GM23338 (cell line): ENCODE measurements at regions not wholly inside any gene's neighbourhood (a gene's known extent, or its start where the extent isn't known, plus 50 kb on each side); places are given as distances from the start of the nearest gene placed in this dataset.

Experiments used
- ATAC-seq: fragments of 200-7000 bp; cut with Tn5 transposase; 3 replicates; pipeline ENCODE4 v1.9.1; 2020
- DNase-seq: peaks from one replicate; pipeline ENCODE4 v3.0.0-alpha.2; 2015; ENCODE audit warnings: low spot score
- H2AFZ ChIP-seq: fragments of 200-600 bp; sonication (generic); 2 replicates; pipeline ENCODE4 v1.8.0; 2016; ENCODE audit warnings: antibody characterized with exemption, mild to moderate bottlenecking, moderate library complexity
- H3F3A ChIP-seq: fragments of 200-600 bp; sonication (generic); replicated peaks from 2 replicates; pipeline ENCODE4 v1.8.0; 2017; ENCODE audit warnings: antibody characterized with exemption, mixed run types, low read depth
- H3K27ac ChIP-seq: fragments of 200-600 bp; sonication (generic); 2 replicates; pipeline ENCODE4 v1.6.1; 2016; ENCODE audit warnings: low read depth
- H3K27me3 ChIP-seq: fragments of 200-600 bp; sonication (generic); 2 replicates; pipeline ENCODE4 v1.8.0; 2016; ENCODE audit warnings: mild to moderate bottlenecking, mixed run types, moderate library complexity; ENCODE audit not compliant: insufficient read depth
- H3K36me3 ChIP-seq: fragments of 200-600 bp; sonication (generic); 2 replicates; pipeline ENCODE4 v1.8.0; 2016; ENCODE audit warnings: mild to moderate bottlenecking; ENCODE audit not compliant: insufficient read depth
- H3K4me1 ChIP-seq: fragments of 200-600 bp; sonication (generic); 2 replicates; pipeline ENCODE4 v1.8.0; 2016; ENCODE audit warnings: mild to moderate bottlenecking, moderate library complexity; ENCODE audit not compliant: insufficient read depth
- H3K4me2 ChIP-seq: fragments of 200-600 bp; sonication (generic); 2 replicates; pipeline ENCODE4 v1.7.1; 2017; ENCODE audit warnings: mixed run types
- H3K4me3 ChIP-seq: fragments of 200-600 bp; sonication (generic); 2 replicates; pipeline ENCODE4 v1.6.1; 2016; ENCODE audit warnings: mixed run types
- H3K79me2 ChIP-seq: fragments of 200-600 bp; sonication (generic); replicated peaks from 2 replicates; pipeline ENCODE4 v1.8.0; 2017; ENCODE audit warnings: mild to moderate bottlenecking; ENCODE audit not compliant: insufficient read depth
- H3K9me2 ChIP-seq: fragments of 200-600 bp; sonication (generic); 2 replicates; pipeline ENCODE4 v1.8.0; 2017; ENCODE audit not compliant: insufficient read depth
- H4K20me1 ChIP-seq: fragments of 200-600 bp; sonication (generic); replicated peaks from 2 replicates; pipeline ENCODE4 v1.8.0; 2017; ENCODE audit warnings: mild to moderate bottlenecking; ENCODE audit not compliant: insufficient read depth
- H3K27ac Mint-ChIP-seq: 2 replicates; pipeline ENCODE4 v1.8.0; 2020; ENCODE audit warnings: inconsistent platforms, mild to moderate bottlenecking, moderate library complexity, mixed read lengths
- H3K27me3 Mint-ChIP-seq: 3 replicates; pipeline ENCODE4 v1.8.0; 2022; ENCODE audit warnings: low read depth, mild to moderate bottlenecking, moderate library complexity, mixed read lengths, inconsistent platforms; ENCODE audit not compliant: insufficient read depth, poor library complexity
- H3K36me3 Mint-ChIP-seq: 3 replicates; pipeline ENCODE4 v1.8.0; 2021; ENCODE audit warnings: low read depth, mild to moderate bottlenecking, inconsistent platforms, moderate library complexity, mixed read lengths
- H3K4me1 Mint-ChIP-seq: 3 replicates; pipeline ENCODE4 v1.8.0; 2020; ENCODE audit warnings: mild to moderate bottlenecking, inconsistent platforms, mixed read lengths
- H3K4me3 Mint-ChIP-seq: 3 replicates; pipeline ENCODE4 v1.8.0; 2021; ENCODE audit warnings: moderate library complexity, mild to moderate bottlenecking, inconsistent platforms, mixed read lengths
- H3K9me3 Mint-ChIP-seq: 3 replicates; pipeline ENCODE4 v1.8.0; 2020; ENCODE audit warnings: moderate library complexity, mild to moderate bottlenecking, inconsistent platforms, mixed read lengths
- CREB1 ChIP-seq: fragments of 250-450 bp; sonication (Bioruptor Pico); IDR thresholded peaks from 2 replicates; pipeline ENCODE4 v1.5.0; 2020; ENCODE audit warnings: low read depth, mild to moderate bottlenecking, moderate library complexity
- EZH2phosphoT487 ChIP-seq: fragments of 200-600 bp; sonication (generic); IDR thresholded peaks from one replicate; pipeline ENCODE4 v1.8.1; 2018; ENCODE audit warnings: antibody characterized with exemption; ENCODE audit not compliant: unreplicated experiment
- JUNB ChIP-seq: IDR thresholded peaks from one replicate; pipeline ENCODE4 v1.6.1; 2016; ENCODE audit warnings: antibody characterized with exemption; ENCODE audit not compliant: unreplicated experiment
- NANOG ChIP-seq: IDR thresholded peaks from 2 replicates; pipeline ENCODE4 v1.6.1; 2016; ENCODE audit warnings: antibody characterized with exemption, borderline replicate concordance
- POLR2AphosphoS5 ChIP-seq: IDR thresholded peaks from 2 replicates; pipeline ENCODE4 v1.6.1; 2016; ENCODE audit warnings: antibody characterized with exemption, low read depth
- STAT1 ChIP-seq: IDR thresholded peaks from one replicate; pipeline ENCODE4 v1.6.1; 2016; ENCODE audit warnings: antibody characterized with exemption; ENCODE audit not compliant: unreplicated experiment
- ZNF331 ChIP-seq: fragments of 250-450 bp; sonication (Bioruptor Pico); IDR thresholded peaks from 2 replicates; pipeline ENCODE4 v1.5.0; 2020; ENCODE audit warnings: low read depth, mild to moderate bottlenecking, moderate library complexity
- TF ChIP-seq, protein P1 (sequence below): IDR thresholded peaks from 2 replicates; pipeline ENCODE4 v1.6.1; 2016; ENCODE audit warnings: antibody characterized with exemption
- TF ChIP-seq, protein P2 (sequence below): IDR thresholded peaks from one replicate; pipeline ENCODE4 v1.6.1; 2018; ENCODE audit warnings: antibody characterized with exemption; ENCODE audit not compliant: unreplicated experiment
- TF ChIP-seq, protein P3 (sequence below), 2 experiments: fragments of 200-600 bp in 1 of 2; sonication (generic) in 1 of 2; conservative IDR thresholded peaks; 2 replicates each; pipeline versions ENCODE4 v1.5.1 to v1.6.1; 2016 to 2017; ENCODE audit warnings: antibody characterized with exemption in 2 of 2, low read depth in 2 of 2, mild to moderate bottlenecking in 2 of 2, moderate library complexity in 1 of 2

DNA sequence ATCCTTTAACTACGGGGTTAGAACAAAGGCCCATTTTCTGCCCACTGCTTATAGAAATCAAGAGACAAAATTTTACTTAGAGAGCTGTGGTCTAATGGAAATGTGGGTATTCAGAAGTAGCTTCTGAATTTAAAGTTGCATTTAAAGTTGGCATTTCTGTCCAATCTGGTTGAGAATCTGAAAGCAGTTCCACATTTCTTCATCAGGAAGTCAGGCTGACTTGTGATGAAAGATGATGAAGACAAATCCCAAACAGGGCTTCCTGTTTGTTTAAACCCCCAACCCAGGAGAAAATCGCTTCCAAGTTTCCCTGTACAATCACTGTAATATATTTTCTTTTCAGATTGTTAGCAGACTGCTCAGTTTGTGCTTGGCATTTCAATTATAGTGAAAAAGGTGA is 345.3 kb downstream of the SPRY1 start:
- H3K4me1 Mint-ChIP-seq = peaks cover 10% of the 10 kb centered on the region; the same call in 2 of the 3 replicates
- DNase-seq (no peak), ATAC-seq (no peak)
- no peak overlapping the region for H3K27ac ChIP-seq
- H3K36me3 ChIP-seq = no peaks in the 10 kb centered on the region
- H3K4me3 ChIP-seq = no peak overlapping the region
- no peaks in the 10 kb centered on the region for H3K27me3 Mint-ChIP-seq
- H3K27me3 ChIP-seq = no peaks in the 10 kb centered on the region
- no peaks in the 10 kb centered on the region for H3F3A ChIP-seq
- H3K79me2 ChIP-seq = no peaks in the 10 kb centered on the region
- H2AFZ ChIP-seq = no peak overlapping the region
- no peaks in the 10 kb centered on the region for H4K20me1 ChIP-seq
- TF ChIP-seq NANOG = no peak
- TF ChIP-seq, protein P1, sequence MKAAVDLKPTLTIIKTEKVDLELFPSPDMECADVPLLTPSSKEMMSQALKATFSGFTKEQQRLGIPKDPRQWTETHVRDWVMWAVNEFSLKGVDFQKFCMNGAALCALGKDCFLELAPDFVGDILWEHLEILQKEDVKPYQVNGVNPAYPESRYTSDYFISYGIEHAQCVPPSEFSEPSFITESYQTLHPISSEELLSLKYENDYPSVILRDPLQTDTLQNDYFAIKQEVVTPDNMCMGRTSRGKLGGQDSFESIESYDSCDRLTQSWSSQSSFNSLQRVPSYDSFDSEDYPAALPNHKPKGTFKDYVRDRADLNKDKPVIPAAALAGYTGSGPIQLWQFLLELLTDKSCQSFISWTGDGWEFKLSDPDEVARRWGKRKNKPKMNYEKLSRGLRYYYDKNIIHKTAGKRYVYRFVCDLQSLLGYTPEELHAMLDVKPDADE = no peak
- TF ChIP-seq STAT1 = no peak
- TF ChIP-seq, protein P2, sequence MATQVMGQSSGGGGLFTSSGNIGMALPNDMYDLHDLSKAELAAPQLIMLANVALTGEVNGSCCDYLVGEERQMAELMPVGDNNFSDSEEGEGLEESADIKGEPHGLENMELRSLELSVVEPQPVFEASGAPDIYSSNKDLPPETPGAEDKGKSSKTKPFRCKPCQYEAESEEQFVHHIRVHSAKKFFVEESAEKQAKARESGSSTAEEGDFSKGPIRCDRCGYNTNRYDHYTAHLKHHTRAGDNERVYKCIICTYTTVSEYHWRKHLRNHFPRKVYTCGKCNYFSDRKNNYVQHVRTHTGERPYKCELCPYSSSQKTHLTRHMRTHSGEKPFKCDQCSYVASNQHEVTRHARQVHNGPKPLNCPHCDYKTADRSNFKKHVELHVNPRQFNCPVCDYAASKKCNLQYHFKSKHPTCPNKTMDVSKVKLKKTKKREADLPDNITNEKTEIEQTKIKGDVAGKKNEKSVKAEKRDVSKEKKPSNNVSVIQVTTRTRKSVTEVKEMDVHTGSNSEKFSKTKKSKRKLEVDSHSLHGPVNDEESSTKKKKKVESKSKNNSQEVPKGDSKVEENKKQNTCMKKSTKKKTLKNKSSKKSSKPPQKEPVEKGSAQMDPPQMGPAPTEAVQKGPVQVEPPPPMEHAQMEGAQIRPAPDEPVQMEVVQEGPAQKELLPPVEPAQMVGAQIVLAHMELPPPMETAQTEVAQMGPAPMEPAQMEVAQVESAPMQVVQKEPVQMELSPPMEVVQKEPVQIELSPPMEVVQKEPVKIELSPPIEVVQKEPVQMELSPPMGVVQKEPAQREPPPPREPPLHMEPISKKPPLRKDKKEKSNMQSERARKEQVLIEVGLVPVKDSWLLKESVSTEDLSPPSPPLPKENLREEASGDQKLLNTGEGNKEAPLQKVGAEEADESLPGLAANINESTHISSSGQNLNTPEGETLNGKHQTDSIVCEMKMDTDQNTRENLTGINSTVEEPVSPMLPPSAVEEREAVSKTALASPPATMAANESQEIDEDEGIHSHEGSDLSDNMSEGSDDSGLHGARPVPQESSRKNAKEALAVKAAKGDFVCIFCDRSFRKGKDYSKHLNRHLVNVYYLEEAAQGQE = no peak
- no peak for TF ChIP-seq JUNB
- TF ChIP-seq CREB1 = no peak
- no peak for TF ChIP-seq ZNF331 (CRISPR knock-in tag)
- no peak for TF ChIP-seq EZH2phosphoT487
- no peak for TF ChIP-seq POLR2AphosphoS5
- TF ChIP-seq, protein P3, sequence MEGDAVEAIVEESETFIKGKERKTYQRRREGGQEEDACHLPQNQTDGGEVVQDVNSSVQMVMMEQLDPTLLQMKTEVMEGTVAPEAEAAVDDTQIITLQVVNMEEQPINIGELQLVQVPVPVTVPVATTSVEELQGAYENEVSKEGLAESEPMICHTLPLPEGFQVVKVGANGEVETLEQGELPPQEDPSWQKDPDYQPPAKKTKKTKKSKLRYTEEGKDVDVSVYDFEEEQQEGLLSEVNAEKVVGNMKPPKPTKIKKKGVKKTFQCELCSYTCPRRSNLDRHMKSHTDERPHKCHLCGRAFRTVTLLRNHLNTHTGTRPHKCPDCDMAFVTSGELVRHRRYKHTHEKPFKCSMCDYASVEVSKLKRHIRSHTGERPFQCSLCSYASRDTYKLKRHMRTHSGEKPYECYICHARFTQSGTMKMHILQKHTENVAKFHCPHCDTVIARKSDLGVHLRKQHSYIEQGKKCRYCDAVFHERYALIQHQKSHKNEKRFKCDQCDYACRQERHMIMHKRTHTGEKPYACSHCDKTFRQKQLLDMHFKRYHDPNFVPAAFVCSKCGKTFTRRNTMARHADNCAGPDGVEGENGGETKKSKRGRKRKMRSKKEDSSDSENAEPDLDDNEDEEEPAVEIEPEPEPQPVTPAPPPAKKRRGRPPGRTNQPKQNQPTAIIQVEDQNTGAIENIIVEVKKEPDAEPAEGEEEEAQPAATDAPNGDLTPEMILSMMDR (conservative IDR thresholded peaks at IDR 0.05; ENCODE audit: low read depth in 2 of 2) = no peak
- no peaks in the 10 kb centered on the region for H3K9me3 Mint-ChIP-seq
- no peak overlapping the region for H3K4me3 Mint-ChIP-seq
- H3K4me1 ChIP-seq = peaks cover 3% of the 10 kb centered on the region; the same call in 1 of the 2 replicates
- no peak overlapping the region for H3K27ac Mint-ChIP-seq
- no peak overlapping the region for H3K4me2 ChIP-seq
- H3K9me2 ChIP-seq = no peaks in the 10 kb centered on the region
- no peaks in the 10 kb centered on the region for H3K36me3 Mint-ChIP-seq

DNA sequence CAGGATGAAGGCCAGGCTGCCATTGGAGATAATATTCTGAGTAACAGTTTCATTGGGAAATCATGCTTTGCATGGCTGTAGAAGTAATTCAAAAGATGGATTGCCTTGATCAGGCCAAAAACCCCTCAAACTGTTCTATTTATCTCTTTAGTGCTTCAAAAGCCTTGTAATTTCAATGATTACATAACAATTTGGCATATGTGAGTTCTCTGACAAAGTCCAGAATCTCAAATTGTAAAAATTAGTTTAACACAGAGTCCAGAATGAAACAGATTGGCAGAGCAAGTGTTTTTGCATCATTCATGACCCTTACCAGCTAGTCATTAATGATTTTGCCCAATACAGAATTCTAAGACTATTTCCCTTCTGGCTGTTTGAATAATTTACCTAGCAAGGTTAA is 347.3 kb downstream of the SPRY1 start:
- H3K36me3 ChIP-seq = no peaks in the 10 kb centered on the region
- Mint-ChIP-seq H3K27me3 (no peaks in the 10 kb centered on the region), H3K4me1 (peaks cover 10% of the 10 kb centered on the region; the same call in 2 of the 3 replicates), H3K4me3 (no peak overlapping the region), H3K9me3 (no peaks in the 10 kb centered on the region), H3K27ac (no peak overlapping the region), H3K36me3 (no peaks in the 10 kb centered on the region)
- H3K27me3 ChIP-seq = no peaks in the 10 kb centered on the region
- no peak overlapping the region for H3K4me3 ChIP-seq
- H2AFZ ChIP-seq = no peak overlapping the region
- DNase-seq (no peak), ATAC-seq (no peak)
- no peaks in the 10 kb centered on the region for H4K20me1 ChIP-seq
- no peaks in the 10 kb centered on the region for H3K9me2 ChIP-seq
- no peaks in the 10 kb centered on the region for H3F3A ChIP-seq
- H3K79me2 ChIP-seq = no peaks in the 10 kb centered on the region
- H3K4me1 ChIP-seq = peaks cover 3% of the 10 kb centered on the region; the same call in 1 of the 2 replicates
- H3K27ac ChIP-seq = no peak overlapping the region
- H3K4me2 ChIP-seq = no peak overlapping the region
- TF ChIP-seq, protein P1 = no peak
- TF ChIP-seq ZNF331 (CRISPR knock-in tag) = no peak
